SK-N-SH (cell line): ENCODE measurements at regions not wholly inside any gene's neighbourhood (a gene's known extent, or its start where the extent isn't known, plus 50 kb on each side); places are given as distances from the start of the nearest gene placed in this dataset.

Experiments
- EP300 ChIP-seq, 2 experiments: IDR thresholded peaks; 2 replicates each; pipeline versions ENCODE4 v1.4.0 to v1.6.1; 2012; ENCODE audit warnings: borderline replicate concordance in 1 of 2, low read depth in 1 of 2, low read length in 1 of 2
- RCOR1 ChIP-seq: fragments of 150-350 bp; IDR thresholded peaks from 2 replicates; pipeline ENCODE4 v1.6.1; 2017; ENCODE audit warnings: antibody characterized with exemption, low read length
- REST ChIP-seq: IDR thresholded peaks from 2 replicates; pipeline ENCODE4 v1.6.1; 2012; ENCODE audit warnings: mild to moderate bottlenecking, low read depth, low read length, moderate library complexity

GRCh38 chr9:80467632-80468031, 895.9 kb downstream of the TLE4 start:
- TF ChIP-seq RCOR1: no peak
- TF ChIP-seq REST: no peak
- no peak for TF ChIP-seq EP300 (IDR thresholded peaks at IDR 0.05; ENCODE audit: borderline replicate concordance in 1 of 2, low read depth in 1 of 2, low read length in 1 of 2)
